HCT116 (cell line): ENCODE measurements at regions not wholly inside any gene's neighbourhood (a gene's known extent, or its start where the extent isn't known, plus 50 kb on each side); places are given as distances from the start of the nearest gene placed in this dataset.

Experiments
- ATAC-seq: fragments of 200-7000 bp; cut with Tn5 transposase; 2 replicates; pipeline ENCODE4 v1.9.1; 2020; ENCODE audit warnings: mild to moderate bottlenecking, moderate library complexity
- BruUV-seq: library from RNA; stranded (reverse); fragments of 400-500 nt; replicated peaks from 2 replicates; lab custom pipeline; 2021; lab: Mats Ljungman, UMichigan
- CTCF ChIA-PET: fragments of 300-600 bp; sonication (Branson Sonifier 250); formaldehyde crosslinking; loops from one replicate; lab custom pipeline; 2021; ENCODE audit warnings: antibody characterized with exemption; lab: Charles Lee
- POLR2A ChIA-PET: fragments of 300-600, 350-600 bp; sonication (Branson Sonifier 250); formaldehyde crosslinking; loops from one replicate; lab custom pipeline; 2021; ENCODE audit warnings: antibody characterized with exemption; lab: Charles Lee
- RAD21 ChIA-PET, 2 experiments: fragments of 300-600 bp; sonication (Branson Sonifier 250); formaldehyde crosslinking; loops; one replicate each; lab custom pipeline; 2023; ENCODE audit warnings: low total read pairs in 2 of 2; ENCODE audit not compliant: uncharacterized antibody in 2 of 2, unreplicated experiment in 2 of 2, low non-redundant PET in 1 of 2; lab: Charles Lee
- DNase-seq: peaks from one replicate; pipeline ENCODE4 v3.0.0-alpha.2; 2010; ENCODE audit warnings: low read depth, low spot score
- H2AFZ ChIP-seq: fragments of 200-600 bp; shearing (Covaris generic), sonication (generic); 2 replicates; pipeline ENCODE4 v1.6.1; 2017; ENCODE audit warnings: low read depth, mixed run types, mixed read lengths, antibody characterized with exemption, low read length; ENCODE audit not compliant: poor library complexity, severe bottlenecking
- H3K27ac ChIP-seq: 2 replicates; pipeline ENCODE4 v1.5.1; 2012; ENCODE audit warnings: low read depth, low read length
- H3K27me3 ChIP-seq: fragments of 200-600 bp; sonication (generic); 2 replicates; pipeline ENCODE4 v1.6.1; 2016; ENCODE audit warnings: mixed run types, low read length, mixed read lengths; ENCODE audit not compliant: insufficient read depth
- H3K36me3 ChIP-seq, 2 experiments: fragments of 200-500 bp in 1 of 2; fragments of 200-600 bp in 1 of 2; sonication (Bioruptor generic) in 1 of 2; sonication (generic) in 1 of 2; 2 replicates each; pipeline versions ENCODE4 v1.5.1 to v1.6.1; 2014 to 2016; ENCODE audit warnings: low read length in 2 of 2, inconsistent platforms in 1 of 2, mixed read lengths in 1 of 2, mixed run types in 1 of 2; ENCODE audit not compliant: insufficient read depth in 2 of 2, control insufficient read depth in 1 of 2
- H3K4me1 ChIP-seq, 2 experiments: fragments of 200-600 bp in 1 of 2; sonication (generic) in 1 of 2; 2 replicates each; pipeline versions ENCODE4 v1.5.1 to v1.6.1; 2012 to 2017; ENCODE audit warnings: low read length in 2 of 2, inconsistent platforms in 1 of 2, mild to moderate bottlenecking in 1 of 2, mixed read lengths in 1 of 2, mixed run types in 1 of 2, moderate library complexity in 1 of 2; ENCODE audit not compliant: insufficient read depth in 2 of 2, control insufficient read depth in 1 of 2
- H3K4me2 ChIP-seq: fragments of 200-600 bp; sonication (generic); 2 replicates; pipeline ENCODE4 v1.6.1; 2017; ENCODE audit warnings: mixed run types, low read length, mixed read lengths
- H3K4me3 ChIP-seq, 2 experiments: fragments of 200-600 bp in 1 of 2; sonication (generic) in 1 of 2; replicated peaks in 1 of 2; 2 replicates each; pipeline ENCODE4 v1.5.1; 2011 to 2016; ENCODE audit warnings: low read length in 2 of 2, control low read depth in 1 of 2, low read depth in 1 of 2, mild to moderate bottlenecking in 1 of 2, mixed read lengths in 1 of 2, mixed run types in 1 of 2
- H3K79me2 ChIP-seq: fragments of 200-600 bp; sonication (generic); 2 replicates; pipeline ENCODE4 v1.6.1; 2017; ENCODE audit warnings: mild to moderate bottlenecking, mixed run types, low read length, moderate library complexity, mixed read lengths; ENCODE audit not compliant: insufficient read depth
- H3K9ac ChIP-seq: fragments of 200-600 bp; sonication (generic); 2 replicates; pipeline ENCODE4 v1.6.1; 2016; ENCODE audit warnings: low read length, mixed read lengths
- H3K9me2 ChIP-seq: fragments of 200-600 bp; sonication (generic), shearing (Covaris generic); 2 replicates; pipeline ENCODE4 v1.6.1; 2017; ENCODE audit warnings: mixed run types, mild to moderate bottlenecking, moderate library complexity; ENCODE audit not compliant: insufficient read depth
- H3K9me3 ChIP-seq, 2 experiments: fragments of 200-500 bp in 1 of 2; fragments of 200-600 bp in 1 of 2; sonication (Bioruptor generic) in 1 of 2; sonication (generic) in 1 of 2; 2 replicates each; pipeline ENCODE4 v1.6.1; 2014 to 2017; ENCODE audit warnings: low read length in 2 of 2, mixed read lengths in 2 of 2, inconsistent platforms in 1 of 2, low read depth in 1 of 2, mild to moderate bottlenecking in 1 of 2, mixed run types in 1 of 2, moderate library complexity in 1 of 2; ENCODE audit not compliant: control insufficient read depth in 1 of 2, insufficient read depth in 1 of 2
- H4K20me1 ChIP-seq: fragments of 200-600 bp; sonication (generic), shearing (Covaris generic); 2 replicates; pipeline ENCODE4 v1.6.1; 2017; ENCODE audit warnings: mixed run types, mild to moderate bottlenecking, moderate library complexity; ENCODE audit not compliant: insufficient read depth
- CEBPB ChIP-seq: IDR thresholded peaks from 2 replicates; pipeline ENCODE4 v1.6.1; 2012; ENCODE audit warnings: low read depth
- EGR1 ChIP-seq: IDR thresholded peaks from 2 replicates; pipeline ENCODE4 v1.6.1; 2012; ENCODE audit warnings: low read depth
- ELF1 ChIP-seq: IDR thresholded peaks from 2 replicates; pipeline ENCODE4 v1.6.1; 2012; ENCODE audit warnings: low read depth, borderline replicate concordance
- EZH2phosphoT487 ChIP-seq: fragments of 200-600 bp; IDR thresholded peaks from 2 replicates; pipeline ENCODE4 v1.6.1; 2018; ENCODE audit warnings: antibody characterized with exemption, borderline replicate concordance
- POLR2A ChIP-seq: IDR thresholded peaks from 2 replicates; pipeline ENCODE4 v1.7.0; 2011; ENCODE audit warnings: borderline replicate concordance; ENCODE audit not compliant: insufficient read depth, insufficient read length; ENCODE audit errors: extremely low read depth
- POLR2AphosphoS5 ChIP-seq: IDR thresholded peaks from 2 replicates; pipeline ENCODE4 v1.6.1; 2011; ENCODE audit warnings: mild to moderate bottlenecking, low read depth, low read length, moderate library complexity
- RAD21 ChIP-seq: IDR thresholded peaks from 2 replicates; pipeline ENCODE4 v1.6.1; 2012; ENCODE audit warnings: low read depth, mild to moderate bottlenecking
- YY1 ChIP-seq: IDR thresholded peaks from 2 replicates; pipeline ENCODE4 v1.6.1; 2011; ENCODE audit warnings: low read length, low read depth, moderate library complexity, mild to moderate bottlenecking; ENCODE audit not compliant: insufficient replicate concordance; ENCODE audit errors: extremely low read depth
- ZBTB33 ChIP-seq: IDR thresholded peaks from 2 replicates; pipeline ENCODE4 v1.6.1; 2011; ENCODE audit warnings: mild to moderate bottlenecking, low read length, moderate library complexity; ENCODE audit not compliant: insufficient replicate concordance; ENCODE audit errors: extremely low read depth
- ZFX ChIP-seq: fragments of 450-650 bp; IDR thresholded peaks from 2 replicates; pipeline ENCODE4 v1.6.1; 2017
- intact Hi-C: fragments of 100-400 bp; cut with micrococcal nuclease; formaldehyde crosslinking; loops from 2 replicates; pipeline ENCODE4 v1.10.0; 2022
- TF ChIP-seq, protein P1 (sequence below): IDR thresholded peaks from 2 replicates; pipeline ENCODE4 v1.6.1; 2012

DNA sequence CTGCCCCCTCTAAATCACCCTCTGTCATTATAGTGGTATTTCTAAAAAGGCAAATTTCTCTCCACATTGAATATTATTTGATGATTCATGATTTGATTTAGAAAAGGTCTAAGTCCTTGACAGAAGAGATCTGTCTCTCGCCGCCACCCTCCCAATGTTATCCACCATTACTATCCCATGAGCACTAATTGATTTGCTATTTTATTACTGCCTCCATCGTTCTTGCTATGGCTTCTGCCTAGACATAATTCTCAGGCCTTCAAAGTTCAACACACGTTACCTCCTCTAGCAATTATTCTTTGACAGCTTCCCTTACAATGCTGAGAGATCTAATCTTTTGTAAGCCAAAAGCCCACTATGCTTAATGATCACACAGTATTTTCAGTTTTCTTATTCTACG is 507.0 kb upstream of the CHAC2 start:
- Histone ChIP-seq H3K4me3 (no peak overlapping the region), H3K9me2 (no peaks in the 10 kb centered on the region), H3K4me2 (no peak overlapping the region), H3K79me2 (no peaks in the 10 kb centered on the region), H3K9ac (no peak overlapping the region), H4K20me1 (no peaks in the 10 kb centered on the region), H3K4me1 (no peaks in the 10 kb centered on the region), H3K27me3 (no peaks in the 10 kb centered on the region), H3K36me3 (no peaks in the 10 kb centered on the region), H2AFZ (no peak overlapping the region), H3K9me3 (no peaks in the 10 kb centered on the region), H3K27ac (no peak overlapping the region)
- ATAC-seq (no peak), DNase-seq (no peak)
- intact Hi-C loops, result no loop called here
- no TSS peak for BruUV-seq
- CTCF ChIA-PET, result no interaction called here
- RAD21 ChIA-PET, result no interaction called here
- POLR2A ChIA-PET, result no interaction called here
- TF ChIP-seq YY1, result no peak
- TF ChIP-seq ELF1, result no peak
- TF ChIP-seq, protein P1, sequence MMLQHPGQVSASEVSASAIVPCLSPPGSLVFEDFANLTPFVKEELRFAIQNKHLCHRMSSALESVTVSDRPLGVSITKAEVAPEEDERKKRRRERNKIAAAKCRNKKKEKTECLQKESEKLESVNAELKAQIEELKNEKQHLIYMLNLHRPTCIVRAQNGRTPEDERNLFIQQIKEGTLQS, result no peak
- no peak for TF ChIP-seq ZBTB33
- TF ChIP-seq POLR2AphosphoS5, result no peak
- no peak for TF ChIP-seq EZH2phosphoT487

- BruUV-seq, result no TSS peak
- Histone ChIP-seq H3K79me2 (no peaks in the 10 kb centered on the region), H3K4me1 (no peaks in the 10 kb centered on the region), H3K36me3 (no peaks in the 10 kb centered on the region), H3K9me3 (no peaks in the 10 kb centered on the region), H3K4me2 (no peak overlapping the region), H3K9me2 (no peaks in the 10 kb centered on the region), H2AFZ (no peak overlapping the region), H3K9ac (no peak overlapping the region)
- ChIA-PET CTCF (no interaction called here), RAD21 (no interaction called here)
- DNase-seq (no peak), ATAC-seq (no peak)
- intact Hi-C loops, result no loop called here
- TF ChIP-seq RAD21 (no peak), EGR1 (no peak), ZFX (no peak), POLR2A (no peak), CEBPB (no peak), EZH2phosphoT487 (no peak)
- TF ChIP-seq, all 23 proteins: peak for 0
- POLR2A ChIA-PET, result no interaction called here
- H3K4me3 ChIP-seq, result no peak overlapping the region
- H4K20me1 ChIP-seq, result no peaks in the 10 kb centered on the region
- no peak overlapping the region for H3K27ac ChIP-seq
- H3K27me3 ChIP-seq, result no peaks in the 10 kb centered on the region
Measured at GRCh38 chr2:53259395-53260009, 508.1 kb upstream of the CHAC2 start.
